B cell (primary cell): ENCODE measurements at regions not wholly inside any gene's neighbourhood (a gene's known extent, or its start where the extent isn't known, plus 50 kb on each side); places are given as distances from the start of the nearest gene placed in this dataset.

ENCODE experiments used
- ATAC-seq: fragments of 200-7000 bp; cut with Tn5 transposase; one replicate; pipeline ENCODE4 v1.10.0; 2021; ENCODE audit warnings: low read depth, mild to moderate bottlenecking, moderate number of reproducible peaks, moderate library complexity
- CTCF ChIA-PET: fragments of 350-600 bp; sonication (Branson Sonifier 250); formaldehyde crosslinking; loops from one replicate; lab custom pipeline; 2021; ENCODE audit warnings: antibody characterized with exemption, inconsistent platforms; lab: Charles Lee
- POLR2A ChIA-PET: fragments of 350-600 bp; sonication (Branson Sonifier 250); formaldehyde crosslinking; loops from one replicate; lab custom pipeline; 2021; ENCODE audit warnings: antibody characterized with exemption; lab: Charles Lee
- DNase-seq: peaks from one replicate; pipeline ENCODE4 v3.0.0; 2013
- H2AFZ ChIP-seq: 2 replicates; pipeline ENCODE4 v1.6.1; 2012; ENCODE audit warnings: mild to moderate bottlenecking, low read depth, low read length; ENCODE audit not compliant: insufficient read depth, poor library complexity, severe bottlenecking
- H3K27ac ChIP-seq, 2 donors: 1 replicate in 1 of 2; 2 replicates in 1 of 2; pipeline ENCODE4 v1.5.1; 2012 to 2013; ENCODE audit warnings: low read length in 2 of 2, mild to moderate bottlenecking in 2 of 2, moderate library complexity in 1 of 2
- H3K27me3 ChIP-seq, 4 experiments: fragments of 200-600 bp in 1 of 4; sonication (generic) in 1 of 4; replicated peaks in 1 of 4; 1 replicate in 2 of 4; 2 replicates in 2 of 4; pipeline versions ENCODE4 v1.6.1 to v1.7.0; 2013 to 2016; ENCODE audit warnings: low read length in 3 of 4, mild to moderate bottlenecking in 2 of 4, mixed read lengths in 1 of 4, moderate library complexity in 1 of 4; ENCODE audit not compliant: insufficient read depth in 4 of 4, control insufficient read depth in 3 of 4; ENCODE audit errors: control extremely low read depth in 1 of 4
- H3K36me3 ChIP-seq, 2 experiments: replicated peaks in 1 of 2; 1 replicate in 1 of 2; 2 replicates in 1 of 2; pipeline versions ENCODE4 v1.6.1 to v1.7.1; 2013; ENCODE audit warnings: low read length in 1 of 2; ENCODE audit not compliant: insufficient read depth in 2 of 2, control insufficient read depth in 1 of 2; ENCODE audit errors: control extremely low read depth in 1 of 2, extremely low read depth in 1 of 2
- H3K4me1 ChIP-seq, 2 donors: fragments of 200-600 bp in 1 of 2; sonication (generic) in 1 of 2; 1 replicate in 1 of 2; 2 replicates in 1 of 2; pipeline versions ENCODE4 v1.5.1 to v1.6.1; 2013 to 2017; ENCODE audit warnings: low read length in 2 of 2; ENCODE audit not compliant: control insufficient read depth in 2 of 2, insufficient read depth in 2 of 2
- H3K4me2 ChIP-seq: replicated peaks from 2 replicates; pipeline ENCODE3; 2012; ENCODE audit warnings: mild to moderate bottlenecking, low read depth, low read length; ENCODE audit not compliant: poor library complexity, severe bottlenecking
- H3K4me3 ChIP-seq, 5 experiments: fragments of 200-600 bp in 1 of 5; sonication (generic) in 1 of 5; 1 replicate in 3 of 5; 2 replicates in 2 of 5; pipeline versions ENCODE4 v1.5.1 to v1.7.0; 2011 to 2016; ENCODE audit warnings: low read length in 4 of 5, mild to moderate bottlenecking in 4 of 5, low read depth in 2 of 5, control low read depth in 1 of 5, moderate library complexity in 1 of 5; ENCODE audit not compliant: insufficient read depth in 1 of 5; ENCODE audit errors: control extremely low read depth in 1 of 5, extremely low read depth in 1 of 5
- H3K79me2 ChIP-seq: fragments of 200-600 bp; sonication (generic); one replicate; pipeline ENCODE4 v1.6.0; 2016; ENCODE audit warnings: low read length; ENCODE audit not compliant: control insufficient read depth, insufficient read depth
- H3K9ac ChIP-seq: fragments of 200-600 bp; sonication (generic); 2 replicates; pipeline ENCODE4 v1.6.1; 2017; ENCODE audit warnings: mild to moderate bottlenecking, low read length, moderate library complexity
- H3K9me3 ChIP-seq, 3 donors: one replicate each; pipeline versions ENCODE4 v1.6.1 to v1.7.1; 2013; ENCODE audit warnings: low read length in 2 of 3; ENCODE audit not compliant: control insufficient read depth in 2 of 3, insufficient read depth in 1 of 3; ENCODE audit errors: control extremely low read depth in 1 of 3
- H4K20me1 ChIP-seq: 2 replicates; pipeline ENCODE4 v1.6.0; 2012; ENCODE audit warnings: mild to moderate bottlenecking, low read length; ENCODE audit not compliant: insufficient read depth, control insufficient read depth, poor library complexity, severe bottlenecking
- H3K27ac Mint-ChIP-seq: one replicate; pipeline ENCODE4 v1.8.0; 2021; ENCODE audit warnings: mixed read lengths
- H3K27me3 Mint-ChIP-seq: one replicate; pipeline ENCODE4 v1.8.0; 2021; ENCODE audit warnings: mixed read lengths
- H3K4me1 Mint-ChIP-seq: one replicate; pipeline ENCODE4 v1.8.0; 2021; ENCODE audit warnings: mixed read lengths
- H3K4me3 Mint-ChIP-seq: one replicate; pipeline ENCODE4 v1.8.0; 2021; ENCODE audit warnings: mixed read lengths
- H3K9me3 Mint-ChIP-seq: one replicate; pipeline ENCODE4 v1.8.0; 2022; ENCODE audit warnings: mixed read lengths; ENCODE audit not compliant: insufficient read depth
- EZH2 ChIP-seq: IDR thresholded peaks from 2 replicates; pipeline ENCODE4 v1.6.1; 2012; ENCODE audit warnings: borderline replicate concordance, low read depth, mild to moderate bottlenecking, moderate library complexity, low read length; ENCODE audit not compliant: insufficient read depth, poor library complexity, severe bottlenecking
- WGBS: methylation state at CpG from one replicate; pipeline ENCODE4 v1.1.5; 2013; ENCODE audit warnings: missing lambda C conversion rate; ENCODE audit not compliant: insufficient coverage; 5-methylcytosine and 5-hydroxymethylcytosine counted together
- intact Hi-C: fragments of 100-400 bp; cut with micrococcal nuclease; formaldehyde crosslinking; loops from one replicate; pipeline ENCODE4 v1.10.0; 2022
- TF ChIP-seq, protein P1 (sequence below): fragments of 200-600 bp; IDR thresholded peaks from one replicate; pipeline ENCODE4 v1.8.0; 2022; ENCODE audit warnings: antibody characterized with exemption, mild to moderate bottlenecking

DNA sequence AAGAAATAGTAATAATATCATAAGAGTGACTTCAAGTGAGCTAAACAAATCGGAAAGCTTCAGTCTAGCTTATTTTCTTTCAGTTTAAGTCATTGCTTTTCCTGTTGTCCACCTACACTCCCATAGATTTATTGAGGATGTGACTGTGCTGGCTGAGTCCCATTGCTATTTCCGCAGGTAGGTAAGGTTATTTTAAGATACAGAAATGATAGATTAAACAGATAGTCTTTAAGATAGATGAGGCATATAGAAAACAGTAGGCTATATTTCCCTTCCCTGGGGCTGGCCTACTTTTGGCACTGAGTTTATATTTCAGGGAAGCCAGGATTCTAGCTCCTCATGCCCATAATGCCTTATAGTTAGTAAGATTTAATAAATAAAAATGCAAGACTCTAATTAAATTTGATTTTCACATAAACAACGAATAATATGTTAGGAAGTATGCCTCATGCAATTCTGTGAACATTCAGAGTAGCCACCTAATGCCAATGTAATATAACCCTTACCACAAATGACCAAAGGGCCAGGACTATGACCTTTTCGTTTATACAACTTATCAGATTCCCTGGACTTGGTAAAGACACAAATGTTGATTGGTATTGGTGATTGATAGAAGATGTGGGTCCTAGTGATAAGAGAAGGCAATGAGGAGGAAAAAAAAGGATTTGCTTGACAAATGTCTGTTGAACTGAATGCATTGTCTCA, 1079.3 kb downstream of the EPHA7 start:
- no peaks in the 10 kb centered on the region for H3K79me2 ChIP-seq
- no CpG with 5 or more reads among the region's 4 CpGs for WGBS
- Mint-ChIP-seq H3K27ac (no peak overlapping the region), H3K4me1 (no peaks in the 10 kb centered on the region), H3K9me3 (peaks cover 3% of the 10 kb centered on the region), H3K27me3 (no peaks in the 10 kb centered on the region), H3K4me3 (no peak overlapping the region)
- ChIA-PET CTCF (no interaction called here), POLR2A (no interaction called here)
- no peak overlapping the region for H3K4me3 ChIP-seq
- no peaks in the 10 kb centered on the region for H3K27me3 ChIP-seq
- intact Hi-C loops: no loop called here
- H3K36me3 ChIP-seq: no peaks in the 10 kb centered on the region
- H3K4me2 ChIP-seq: no peak overlapping the region
- no peak overlapping the region for H3K9ac ChIP-seq
- no peaks in the 10 kb centered on the region for H3K9me3 ChIP-seq
- no peak for TF ChIP-seq EZH2
- TF ChIP-seq, protein P1, sequence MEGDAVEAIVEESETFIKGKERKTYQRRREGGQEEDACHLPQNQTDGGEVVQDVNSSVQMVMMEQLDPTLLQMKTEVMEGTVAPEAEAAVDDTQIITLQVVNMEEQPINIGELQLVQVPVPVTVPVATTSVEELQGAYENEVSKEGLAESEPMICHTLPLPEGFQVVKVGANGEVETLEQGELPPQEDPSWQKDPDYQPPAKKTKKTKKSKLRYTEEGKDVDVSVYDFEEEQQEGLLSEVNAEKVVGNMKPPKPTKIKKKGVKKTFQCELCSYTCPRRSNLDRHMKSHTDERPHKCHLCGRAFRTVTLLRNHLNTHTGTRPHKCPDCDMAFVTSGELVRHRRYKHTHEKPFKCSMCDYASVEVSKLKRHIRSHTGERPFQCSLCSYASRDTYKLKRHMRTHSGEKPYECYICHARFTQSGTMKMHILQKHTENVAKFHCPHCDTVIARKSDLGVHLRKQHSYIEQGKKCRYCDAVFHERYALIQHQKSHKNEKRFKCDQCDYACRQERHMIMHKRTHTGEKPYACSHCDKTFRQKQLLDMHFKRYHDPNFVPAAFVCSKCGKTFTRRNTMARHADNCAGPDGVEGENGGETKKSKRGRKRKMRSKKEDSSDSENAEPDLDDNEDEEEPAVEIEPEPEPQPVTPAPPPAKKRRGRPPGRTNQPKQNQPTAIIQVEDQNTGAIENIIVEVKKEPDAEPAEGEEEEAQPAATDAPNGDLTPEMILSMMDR: no peak
- no peaks in the 10 kb centered on the region for H4K20me1 ChIP-seq
- DNase-seq (no peak), ATAC-seq (no peak)
- H3K27ac ChIP-seq: no peak overlapping the region
- no peak overlapping the region for H2AFZ ChIP-seq
- no peaks in the 10 kb centered on the region for H3K4me1 ChIP-seq

DNA sequence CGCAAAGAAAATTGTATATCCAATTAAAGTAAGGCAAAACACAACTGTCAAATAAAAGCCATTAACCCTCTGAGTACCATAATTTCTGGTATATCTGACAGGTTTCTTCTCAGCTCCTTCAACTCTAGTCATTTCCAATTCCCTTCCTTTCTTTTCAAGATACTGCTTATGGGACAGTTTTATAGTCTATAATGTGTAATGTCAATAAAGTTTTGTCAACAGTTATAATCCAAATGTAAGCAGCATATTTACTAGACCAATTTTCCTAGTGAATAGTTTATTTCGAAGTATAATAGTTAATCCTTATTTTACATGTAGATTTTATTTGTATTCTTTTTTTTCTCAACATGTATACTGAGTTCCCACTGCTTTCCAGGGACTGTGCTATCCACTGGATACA, 1081.8 kb downstream of the EPHA7 start:
- Histone ChIP-seq H3K4me3 (no peak overlapping the region), H3K9ac (no peak overlapping the region), H3K79me2 (no peaks in the 10 kb centered on the region), H3K4me2 (no peak overlapping the region), H2AFZ (no peak overlapping the region), H3K27me3 (no peaks in the 10 kb centered on the region), H3K9me3 (no peaks in the 10 kb centered on the region), H3K27ac (no peak overlapping the region), H4K20me1 (no peaks in the 10 kb centered on the region), H3K4me1 (no peaks in the 10 kb centered on the region), H3K36me3 (no peaks in the 10 kb centered on the region)
- Mint-ChIP-seq H3K27ac (no peak overlapping the region), H3K4me3 (no peak overlapping the region), H3K4me1 (no peaks in the 10 kb centered on the region), H3K9me3 (peaks cover 6% of the 10 kb centered on the region), H3K27me3 (no peaks in the 10 kb centered on the region)
- TF ChIP-seq EZH2: no peak
- TF ChIP-seq, protein P1: no peak
- ATAC-seq: no peak
- intact Hi-C loops: no loop called here
- CTCF ChIA-PET: no interaction called here
- POLR2A ChIA-PET: no interaction called here
- WGBS: no CpG with 5 or more reads among the region's 2 CpGs
- no peak for DNase-seq
